B cell (primary cell): ENCODE measurements at regions not wholly inside any gene's neighbourhood (a gene's known extent, or its start where the extent isn't known, plus 50 kb on each side); places are given as distances from the start of the nearest gene placed in this dataset. TPM values are rescaled to one million over a fixed set of nuclear protein-coding genes. Genes with fewer than 3 reads are reported as not detected.

ENCODE experiments used
- ATAC-seq: fragments of 200-7000 bp; cut with Tn5 transposase; one replicate; pipeline ENCODE4 v1.10.0; 2021; ENCODE audit warnings: low read depth, mild to moderate bottlenecking, moderate number of reproducible peaks, moderate library complexity
- CTCF ChIA-PET: fragments of 350-600 bp; sonication (Branson Sonifier 250); formaldehyde crosslinking; loops from one replicate; lab custom pipeline; 2021; ENCODE audit warnings: antibody characterized with exemption, inconsistent platforms; lab: Charles Lee
- POLR2A ChIA-PET: fragments of 350-600 bp; sonication (Branson Sonifier 250); formaldehyde crosslinking; loops from one replicate; lab custom pipeline; 2021; ENCODE audit warnings: antibody characterized with exemption; lab: Charles Lee
- DNase-seq: peaks from one replicate; pipeline ENCODE4 v3.0.0; 2013
- H2AFZ ChIP-seq: 2 replicates; pipeline ENCODE4 v1.6.1; 2012; ENCODE audit warnings: mild to moderate bottlenecking, low read depth, low read length; ENCODE audit not compliant: insufficient read depth, poor library complexity, severe bottlenecking
- H3K27ac ChIP-seq, 2 donors: 1 replicate in 1 of 2; 2 replicates in 1 of 2; pipeline ENCODE4 v1.5.1; 2012 to 2013; ENCODE audit warnings: low read length in 2 of 2, mild to moderate bottlenecking in 2 of 2, moderate library complexity in 1 of 2
- H3K27me3 ChIP-seq, 4 experiments: fragments of 200-600 bp in 1 of 4; sonication (generic) in 1 of 4; replicated peaks in 1 of 4; 1 replicate in 2 of 4; 2 replicates in 2 of 4; pipeline versions ENCODE4 v1.6.1 to v1.7.0; 2013 to 2016; ENCODE audit warnings: low read length in 3 of 4, mild to moderate bottlenecking in 2 of 4, mixed read lengths in 1 of 4, moderate library complexity in 1 of 4; ENCODE audit not compliant: insufficient read depth in 4 of 4, control insufficient read depth in 3 of 4; ENCODE audit errors: control extremely low read depth in 1 of 4
- H3K36me3 ChIP-seq, 2 experiments: replicated peaks in 1 of 2; 1 replicate in 1 of 2; 2 replicates in 1 of 2; pipeline versions ENCODE4 v1.6.1 to v1.7.1; 2013; ENCODE audit warnings: low read length in 1 of 2; ENCODE audit not compliant: insufficient read depth in 2 of 2, control insufficient read depth in 1 of 2; ENCODE audit errors: control extremely low read depth in 1 of 2, extremely low read depth in 1 of 2
- H3K4me1 ChIP-seq, 2 donors: fragments of 200-600 bp in 1 of 2; sonication (generic) in 1 of 2; 1 replicate in 1 of 2; 2 replicates in 1 of 2; pipeline versions ENCODE4 v1.5.1 to v1.6.1; 2013 to 2017; ENCODE audit warnings: low read length in 2 of 2; ENCODE audit not compliant: control insufficient read depth in 2 of 2, insufficient read depth in 2 of 2
- H3K4me2 ChIP-seq: replicated peaks from 2 replicates; pipeline ENCODE3; 2012; ENCODE audit warnings: mild to moderate bottlenecking, low read depth, low read length; ENCODE audit not compliant: poor library complexity, severe bottlenecking
- H3K4me3 ChIP-seq, 5 experiments: fragments of 200-600 bp in 1 of 5; sonication (generic) in 1 of 5; 1 replicate in 3 of 5; 2 replicates in 2 of 5; pipeline versions ENCODE4 v1.5.1 to v1.7.0; 2011 to 2016; ENCODE audit warnings: low read length in 4 of 5, mild to moderate bottlenecking in 4 of 5, low read depth in 2 of 5, control low read depth in 1 of 5, moderate library complexity in 1 of 5; ENCODE audit not compliant: insufficient read depth in 1 of 5; ENCODE audit errors: control extremely low read depth in 1 of 5, extremely low read depth in 1 of 5
- H3K79me2 ChIP-seq: fragments of 200-600 bp; sonication (generic); one replicate; pipeline ENCODE4 v1.6.0; 2016; ENCODE audit warnings: low read length; ENCODE audit not compliant: control insufficient read depth, insufficient read depth
- H3K9ac ChIP-seq: fragments of 200-600 bp; sonication (generic); 2 replicates; pipeline ENCODE4 v1.6.1; 2017; ENCODE audit warnings: mild to moderate bottlenecking, low read length, moderate library complexity
- H3K9me3 ChIP-seq, 3 donors: one replicate each; pipeline versions ENCODE4 v1.6.1 to v1.7.1; 2013; ENCODE audit warnings: low read length in 2 of 3; ENCODE audit not compliant: control insufficient read depth in 2 of 3, insufficient read depth in 1 of 3; ENCODE audit errors: control extremely low read depth in 1 of 3
- H4K20me1 ChIP-seq: 2 replicates; pipeline ENCODE4 v1.6.0; 2012; ENCODE audit warnings: mild to moderate bottlenecking, low read length; ENCODE audit not compliant: insufficient read depth, control insufficient read depth, poor library complexity, severe bottlenecking
- H3K27ac Mint-ChIP-seq: one replicate; pipeline ENCODE4 v1.8.0; 2021; ENCODE audit warnings: mixed read lengths
- H3K27me3 Mint-ChIP-seq: one replicate; pipeline ENCODE4 v1.8.0; 2021; ENCODE audit warnings: mixed read lengths
- H3K4me1 Mint-ChIP-seq: one replicate; pipeline ENCODE4 v1.8.0; 2021; ENCODE audit warnings: mixed read lengths
- H3K4me3 Mint-ChIP-seq: one replicate; pipeline ENCODE4 v1.8.0; 2021; ENCODE audit warnings: mixed read lengths
- H3K9me3 Mint-ChIP-seq: one replicate; pipeline ENCODE4 v1.8.0; 2022; ENCODE audit warnings: mixed read lengths; ENCODE audit not compliant: insufficient read depth
- CTCF ChIP-seq: fragments of 200-600 bp; IDR thresholded peaks from one replicate; pipeline ENCODE4 v1.8.0; 2022; ENCODE audit warnings: antibody characterized with exemption, mild to moderate bottlenecking
- EZH2 ChIP-seq: IDR thresholded peaks from 2 replicates; pipeline ENCODE4 v1.6.1; 2012; ENCODE audit warnings: borderline replicate concordance, low read depth, mild to moderate bottlenecking, moderate library complexity, low read length; ENCODE audit not compliant: insufficient read depth, poor library complexity, severe bottlenecking
- WGBS: methylation state at CpG from one replicate; pipeline ENCODE4 v1.1.5; 2013; ENCODE audit warnings: missing lambda C conversion rate; ENCODE audit not compliant: insufficient coverage; 5-methylcytosine and 5-hydroxymethylcytosine counted together
- intact Hi-C: fragments of 100-400 bp; cut with micrococcal nuclease; formaldehyde crosslinking; loops from one replicate; pipeline ENCODE4 v1.10.0; 2022
- small RNA-seq: library from RNA; depleted of rRNA; stranded (forward); fragments of <200 nt; gene quantifications from one replicate; pipeline ENCODE3, GENCODE V24; 2012; ENCODE audit warnings: low replicate concordance, low read depth; ENCODE audit not compliant: insufficient read length

GRCh38 chr3:73326396-73326795, 264.9 kb downstream of the EBLN2 start:
- Mint-ChIP-seq H3K4me1 (no peaks in the 10 kb centered on the region), H3K9me3 (peaks cover 5% of the 10 kb centered on the region), H3K27ac (no peak overlapping the region), H3K27me3 (no peaks in the 10 kb centered on the region), H3K4me3 (no peak overlapping the region)
- intact Hi-C loops, result no loop called here
- Histone ChIP-seq H3K27me3 (no peaks in the 10 kb centered on the region), H3K4me1 (no peaks in the 10 kb centered on the region), H3K9ac (no peak overlapping the region), H3K79me2 (no peaks in the 10 kb centered on the region), H2AFZ (no peak overlapping the region), H3K27ac (no peak overlapping the region), H3K9me3 (no peaks in the 10 kb centered on the region), H3K4me3 (no peak overlapping the region), H3K4me2 (no peak overlapping the region), H4K20me1 (no peaks in the 10 kb centered on the region), H3K36me3 (no peaks in the 10 kb centered on the region)
- ChIA-PET POLR2A (no interaction called here), CTCF (no interaction called here)
- no peak for ATAC-seq
- TF ChIP-seq CTCF, result no peak
- DNase-seq, result no peak
- WGBS, result no CpG with 5 or more reads among the region's 3 CpGs

GRCh38 chr3:73327052-73327451, 265.6 kb downstream of the EBLN2 start:
- DNase-seq (no peak), ATAC-seq (no peak)
- H3K4me3 Mint-ChIP-seq, result no peak overlapping the region
- no peaks in the 10 kb centered on the region for H3K9me3 ChIP-seq
- intact Hi-C loops, result no loop called here
- H3K27ac ChIP-seq, result no peak overlapping the region
- no peaks in the 10 kb centered on the region for H3K27me3 Mint-ChIP-seq
- no peak overlapping the region for H3K9ac ChIP-seq
- H3K9me3 Mint-ChIP-seq, result peaks cover 5% of the 10 kb centered on the region
- no peaks in the 10 kb centered on the region for H3K36me3 ChIP-seq
- no peak overlapping the region for H3K4me2 ChIP-seq
- H3K79me2 ChIP-seq, result no peaks in the 10 kb centered on the region
- no peak overlapping the region for H2AFZ ChIP-seq
- ChIA-PET CTCF (no interaction called here), POLR2A (no interaction called here)
- no peaks in the 10 kb centered on the region for H3K4me1 ChIP-seq
- no peaks in the 10 kb centered on the region for H3K27me3 ChIP-seq
- H3K4me3 ChIP-seq, result no peak overlapping the region
- no peak overlapping the region for H3K27ac Mint-ChIP-seq
- WGBS, result no CpG with 5 or more reads among the region's 3 CpGs
- no peaks in the 10 kb centered on the region for H3K4me1 Mint-ChIP-seq
- TF ChIP-seq CTCF (no peak), EZH2 (no peak)
- H4K20me1 ChIP-seq, result no peaks in the 10 kb centered on the region

Small RNA genes in the stretch of these regions (small RNA-seq; reads per million reads assigned to genes)
- gene RNU6-1270P, result not detected
